Fibroblast of mammary gland (primary cell): ENCODE measurements at regions not wholly inside any gene's neighbourhood (a gene's known extent, or its start where the extent isn't known, plus 50 kb on each side); places are given as distances from the start of the nearest gene placed in this dataset.

Source experiments
- DNase-seq: peaks from one replicate; pipeline ENCODE4 v3.0.0-alpha.2; 2010; ENCODE audit warnings: low read depth
- H3K4me3 ChIP-seq: 2 replicates; pipeline ENCODE4 v1.5.1; 2011; ENCODE audit warnings: low read depth, mild to moderate bottlenecking, low read length, moderate library complexity; ENCODE audit not compliant: control insufficient read depth
- TF ChIP-seq, protein P1 (sequence below): conservative IDR thresholded peaks from 2 replicates; pipeline ENCODE4 v1.5.1; 2011; ENCODE audit warnings: low read depth, low read length, inconsistent platforms; ENCODE audit not compliant: control insufficient read depth, insufficient read depth

DNA sequence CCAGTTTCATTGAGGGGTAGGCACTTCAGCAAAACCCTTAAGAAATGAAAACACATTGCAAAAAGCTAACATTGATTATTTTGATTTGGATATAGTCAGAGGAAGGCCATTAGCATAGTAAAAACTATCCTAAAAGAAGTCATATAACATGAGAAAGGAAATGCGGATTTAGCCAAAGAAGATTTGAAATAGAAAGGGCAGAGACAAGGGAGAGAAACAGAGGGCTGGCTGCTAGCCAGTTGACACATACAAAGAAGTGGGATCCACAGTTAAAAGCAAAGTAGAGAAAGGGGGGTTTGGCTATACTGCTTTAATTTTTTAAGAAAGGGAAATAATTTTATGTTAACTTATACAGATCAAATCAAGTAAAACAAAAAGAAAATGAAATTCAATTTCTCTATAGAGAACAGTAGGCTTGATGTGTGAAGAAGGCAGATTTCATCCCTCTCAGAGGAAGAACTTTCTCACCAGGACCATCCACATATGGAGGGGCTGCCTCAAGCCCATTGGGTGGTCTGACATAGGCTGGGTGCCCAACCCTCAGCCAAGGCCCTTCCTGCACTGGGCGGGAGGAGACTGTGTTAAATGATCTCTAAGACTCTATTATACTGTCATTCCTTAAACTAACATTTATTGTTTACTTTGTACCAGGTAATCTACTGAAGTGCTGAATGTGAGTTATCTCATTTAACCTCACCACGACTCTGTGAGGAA, 420.3 kb downstream of the CCDC91 start:
- TF ChIP-seq, protein P1, sequence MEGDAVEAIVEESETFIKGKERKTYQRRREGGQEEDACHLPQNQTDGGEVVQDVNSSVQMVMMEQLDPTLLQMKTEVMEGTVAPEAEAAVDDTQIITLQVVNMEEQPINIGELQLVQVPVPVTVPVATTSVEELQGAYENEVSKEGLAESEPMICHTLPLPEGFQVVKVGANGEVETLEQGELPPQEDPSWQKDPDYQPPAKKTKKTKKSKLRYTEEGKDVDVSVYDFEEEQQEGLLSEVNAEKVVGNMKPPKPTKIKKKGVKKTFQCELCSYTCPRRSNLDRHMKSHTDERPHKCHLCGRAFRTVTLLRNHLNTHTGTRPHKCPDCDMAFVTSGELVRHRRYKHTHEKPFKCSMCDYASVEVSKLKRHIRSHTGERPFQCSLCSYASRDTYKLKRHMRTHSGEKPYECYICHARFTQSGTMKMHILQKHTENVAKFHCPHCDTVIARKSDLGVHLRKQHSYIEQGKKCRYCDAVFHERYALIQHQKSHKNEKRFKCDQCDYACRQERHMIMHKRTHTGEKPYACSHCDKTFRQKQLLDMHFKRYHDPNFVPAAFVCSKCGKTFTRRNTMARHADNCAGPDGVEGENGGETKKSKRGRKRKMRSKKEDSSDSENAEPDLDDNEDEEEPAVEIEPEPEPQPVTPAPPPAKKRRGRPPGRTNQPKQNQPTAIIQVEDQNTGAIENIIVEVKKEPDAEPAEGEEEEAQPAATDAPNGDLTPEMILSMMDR, result no peak
- H3K4me3 ChIP-seq, result no peak overlapping the region
- DNase-seq, result no peak

- DNase-seq, result peak; percentile 96
- H3K4me3 ChIP-seq, result no peak overlapping the region
- TF ChIP-seq, protein P1, result no peak
These were observed 420.8 kb downstream of the CCDC91 start for GRCh38 chr12:28611115-28611435.

DNA sequence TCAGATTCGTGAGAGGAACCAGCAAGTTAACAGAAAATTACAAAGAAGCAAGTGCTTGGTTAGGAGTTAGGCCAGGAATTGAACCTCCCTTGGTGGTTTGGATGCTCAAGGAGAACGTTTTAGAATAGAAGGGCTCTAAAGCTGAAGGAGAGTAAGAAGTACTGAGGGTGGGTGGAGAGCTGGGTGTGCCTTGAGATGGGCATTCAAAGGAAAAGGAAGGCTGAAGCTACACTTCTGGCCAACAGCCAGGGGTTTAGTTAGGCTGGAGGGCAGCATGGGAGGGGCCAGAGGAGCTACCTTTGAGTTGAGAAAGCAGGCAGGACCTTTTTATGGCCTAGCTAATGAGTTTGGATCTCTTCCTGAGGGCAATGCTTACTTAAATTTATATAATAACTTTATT, 421.2 kb downstream of the CCDC91 start:
- no peak for DNase-seq
- no peak overlapping the region for H3K4me3 ChIP-seq
- TF ChIP-seq, protein P1, result no peak

GRCh38 chr12:28618171-28618570, 427.9 kb downstream of the CCDC91 start:
- H3K4me3 ChIP-seq, result no peak overlapping the region
- TF ChIP-seq, protein P1, result no peak
- no peak for DNase-seq

DNA sequence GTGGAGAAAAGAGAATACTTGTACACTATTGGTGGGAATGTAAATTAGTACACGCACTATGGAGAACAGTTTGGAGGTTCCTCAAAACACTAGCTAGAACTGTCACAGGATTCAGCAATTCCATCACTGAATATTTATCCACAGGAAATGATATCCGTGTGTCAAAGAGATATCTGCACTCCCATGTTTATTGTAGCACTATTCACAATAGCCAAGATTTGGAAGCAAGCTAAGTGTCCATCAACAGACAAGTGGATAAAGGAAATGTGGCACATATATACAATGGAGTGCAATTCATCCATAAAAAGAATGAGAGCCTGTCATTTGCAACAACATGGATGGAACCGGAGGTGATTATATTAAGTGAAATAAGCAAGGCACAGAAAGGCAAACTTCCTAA, 428.5 kb downstream of the CCDC91 start:
- DNase-seq, result no peak
- TF ChIP-seq, protein P1, result no peak
- no peak overlapping the region for H3K4me3 ChIP-seq

- DNase-seq, result no peak
- TF ChIP-seq, protein P1, result no peak
These were observed 430.0 kb downstream of the CCDC91 start for GRCh38 chr12:28620281-28620680.

GRCh38 chr12:28622406-28622805, 432.1 kb downstream of the CCDC91 start:
- TF ChIP-seq, protein P1, result no peak
- H3K4me3 ChIP-seq, result no peak overlapping the region
- peak; percentile 75 for DNase-seq

More at GRCh38 chr12:28620281-28620680, 430.0 kb downstream of the CCDC91 start:
- H3K4me3 ChIP-seq, result no peak overlapping the region
